B cell (primary cell): ENCODE measurements at regions not wholly inside any gene's neighbourhood (a gene's known extent, or its start where the extent isn't known, plus 50 kb on each side); places are given as distances from the start of the nearest gene placed in this dataset.

Experiments used
- ATAC-seq: fragments of 200-7000 bp; cut with Tn5 transposase; one replicate; pipeline ENCODE4 v1.10.0; 2021; ENCODE audit warnings: low read depth, mild to moderate bottlenecking, moderate number of reproducible peaks, moderate library complexity
- CTCF ChIA-PET: fragments of 350-600 bp; sonication (Branson Sonifier 250); formaldehyde crosslinking; loops from one replicate; lab custom pipeline; 2021; ENCODE audit warnings: antibody characterized with exemption, inconsistent platforms; lab: Charles Lee
- POLR2A ChIA-PET: fragments of 350-600 bp; sonication (Branson Sonifier 250); formaldehyde crosslinking; loops from one replicate; lab custom pipeline; 2021; ENCODE audit warnings: antibody characterized with exemption; lab: Charles Lee
- DNase-seq: peaks from one replicate; pipeline ENCODE4 v3.0.0; 2013
- H2AFZ ChIP-seq: 2 replicates; pipeline ENCODE4 v1.6.1; 2012; ENCODE audit warnings: mild to moderate bottlenecking, low read depth, low read length; ENCODE audit not compliant: insufficient read depth, poor library complexity, severe bottlenecking
- H3K27ac ChIP-seq, 2 donors: 1 replicate in 1 of 2; 2 replicates in 1 of 2; pipeline ENCODE4 v1.5.1; 2012 to 2013; ENCODE audit warnings: low read length in 2 of 2, mild to moderate bottlenecking in 2 of 2, moderate library complexity in 1 of 2
- H3K27me3 ChIP-seq, 4 experiments: fragments of 200-600 bp in 1 of 4; sonication (generic) in 1 of 4; replicated peaks in 1 of 4; 1 replicate in 2 of 4; 2 replicates in 2 of 4; pipeline versions ENCODE4 v1.6.1 to v1.7.0; 2013 to 2016; ENCODE audit warnings: low read length in 3 of 4, mild to moderate bottlenecking in 2 of 4, mixed read lengths in 1 of 4, moderate library complexity in 1 of 4; ENCODE audit not compliant: insufficient read depth in 4 of 4, control insufficient read depth in 3 of 4; ENCODE audit errors: control extremely low read depth in 1 of 4
- H3K36me3 ChIP-seq, 2 experiments: replicated peaks in 1 of 2; 1 replicate in 1 of 2; 2 replicates in 1 of 2; pipeline versions ENCODE4 v1.6.1 to v1.7.1; 2013; ENCODE audit warnings: low read length in 1 of 2; ENCODE audit not compliant: insufficient read depth in 2 of 2, control insufficient read depth in 1 of 2; ENCODE audit errors: control extremely low read depth in 1 of 2, extremely low read depth in 1 of 2
- H3K4me1 ChIP-seq, 2 donors: fragments of 200-600 bp in 1 of 2; sonication (generic) in 1 of 2; 1 replicate in 1 of 2; 2 replicates in 1 of 2; pipeline versions ENCODE4 v1.5.1 to v1.6.1; 2013 to 2017; ENCODE audit warnings: low read length in 2 of 2; ENCODE audit not compliant: control insufficient read depth in 2 of 2, insufficient read depth in 2 of 2
- H3K4me2 ChIP-seq: replicated peaks from 2 replicates; pipeline ENCODE3; 2012; ENCODE audit warnings: mild to moderate bottlenecking, low read depth, low read length; ENCODE audit not compliant: poor library complexity, severe bottlenecking
- H3K4me3 ChIP-seq, 5 experiments: fragments of 200-600 bp in 1 of 5; sonication (generic) in 1 of 5; 1 replicate in 3 of 5; 2 replicates in 2 of 5; pipeline versions ENCODE4 v1.5.1 to v1.7.0; 2011 to 2016; ENCODE audit warnings: low read length in 4 of 5, mild to moderate bottlenecking in 4 of 5, low read depth in 2 of 5, control low read depth in 1 of 5, moderate library complexity in 1 of 5; ENCODE audit not compliant: insufficient read depth in 1 of 5; ENCODE audit errors: control extremely low read depth in 1 of 5, extremely low read depth in 1 of 5
- H3K79me2 ChIP-seq: fragments of 200-600 bp; sonication (generic); one replicate; pipeline ENCODE4 v1.6.0; 2016; ENCODE audit warnings: low read length; ENCODE audit not compliant: control insufficient read depth, insufficient read depth
- H3K9ac ChIP-seq: fragments of 200-600 bp; sonication (generic); 2 replicates; pipeline ENCODE4 v1.6.1; 2017; ENCODE audit warnings: mild to moderate bottlenecking, low read length, moderate library complexity
- H3K9me3 ChIP-seq, 3 donors: one replicate each; pipeline versions ENCODE4 v1.6.1 to v1.7.1; 2013; ENCODE audit warnings: low read length in 2 of 3; ENCODE audit not compliant: control insufficient read depth in 2 of 3, insufficient read depth in 1 of 3; ENCODE audit errors: control extremely low read depth in 1 of 3
- H4K20me1 ChIP-seq: 2 replicates; pipeline ENCODE4 v1.6.0; 2012; ENCODE audit warnings: mild to moderate bottlenecking, low read length; ENCODE audit not compliant: insufficient read depth, control insufficient read depth, poor library complexity, severe bottlenecking
- H3K27ac Mint-ChIP-seq: one replicate; pipeline ENCODE4 v1.8.0; 2021; ENCODE audit warnings: mixed read lengths
- H3K27me3 Mint-ChIP-seq: one replicate; pipeline ENCODE4 v1.8.0; 2021; ENCODE audit warnings: mixed read lengths
- H3K4me1 Mint-ChIP-seq: one replicate; pipeline ENCODE4 v1.8.0; 2021; ENCODE audit warnings: mixed read lengths
- H3K4me3 Mint-ChIP-seq: one replicate; pipeline ENCODE4 v1.8.0; 2021; ENCODE audit warnings: mixed read lengths
- H3K9me3 Mint-ChIP-seq: one replicate; pipeline ENCODE4 v1.8.0; 2022; ENCODE audit warnings: mixed read lengths; ENCODE audit not compliant: insufficient read depth
- EZH2 ChIP-seq: IDR thresholded peaks from 2 replicates; pipeline ENCODE4 v1.6.1; 2012; ENCODE audit warnings: borderline replicate concordance, low read depth, mild to moderate bottlenecking, moderate library complexity, low read length; ENCODE audit not compliant: insufficient read depth, poor library complexity, severe bottlenecking
- WGBS: methylation state at CpG from one replicate; pipeline ENCODE4 v1.1.5; 2013; ENCODE audit warnings: missing lambda C conversion rate; ENCODE audit not compliant: insufficient coverage; 5-methylcytosine and 5-hydroxymethylcytosine counted together
- intact Hi-C: fragments of 100-400 bp; cut with micrococcal nuclease; formaldehyde crosslinking; loops from one replicate; pipeline ENCODE4 v1.10.0; 2022
- TF ChIP-seq, protein P1 (sequence below): fragments of 200-600 bp; IDR thresholded peaks from one replicate; pipeline ENCODE4 v1.8.0; 2022; ENCODE audit warnings: antibody characterized with exemption, mild to moderate bottlenecking

DNA sequence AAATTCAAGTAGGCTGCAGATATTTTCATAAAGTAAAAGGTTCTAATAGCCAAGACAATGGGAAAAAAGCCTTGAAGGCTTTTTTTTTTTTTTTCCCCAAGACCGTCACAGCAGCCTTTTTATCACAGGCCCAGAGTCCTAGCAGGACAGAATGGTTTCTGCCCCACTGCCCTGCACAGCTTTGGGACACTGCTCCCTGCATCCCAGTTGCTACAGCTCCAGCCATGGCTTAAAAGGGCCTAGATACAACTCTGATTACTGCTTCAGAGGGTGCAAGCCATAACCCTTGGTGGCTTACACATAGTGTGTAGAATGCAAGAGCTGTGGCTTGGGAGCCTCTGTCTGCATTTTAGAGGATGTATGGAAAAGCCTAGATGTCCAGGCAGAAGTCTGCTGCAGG is 1362.8 kb downstream of the SLITRK5 start:
- ATAC-seq (no peak), DNase-seq (no peak)
- intact Hi-C loops: no loop called here
- H3K9me3 ChIP-seq: peaks cover 2 to 6% (median 5%) of the 10 kb centered on the region in 3 donors
- no peak overlapping the region for H3K27ac ChIP-seq
- H3K4me1 Mint-ChIP-seq: no peaks in the 10 kb centered on the region
- no peak overlapping the region for H3K4me3 Mint-ChIP-seq
- ChIA-PET POLR2A (no interaction called here), CTCF (no interaction called here)
- no peak overlapping the region for H3K9ac ChIP-seq
- WGBS: 88% methylated on average over 1 of the region's 1 CpG
- no peaks in the 10 kb centered on the region for H3K27me3 ChIP-seq
- no peaks in the 10 kb centered on the region for H3K27me3 Mint-ChIP-seq
- H3K27ac Mint-ChIP-seq: no peak overlapping the region
- H4K20me1 ChIP-seq: no peaks in the 10 kb centered on the region
- H3K79me2 ChIP-seq: no peaks in the 10 kb centered on the region
- no peak for TF ChIP-seq EZH2
- TF ChIP-seq, protein P1, sequence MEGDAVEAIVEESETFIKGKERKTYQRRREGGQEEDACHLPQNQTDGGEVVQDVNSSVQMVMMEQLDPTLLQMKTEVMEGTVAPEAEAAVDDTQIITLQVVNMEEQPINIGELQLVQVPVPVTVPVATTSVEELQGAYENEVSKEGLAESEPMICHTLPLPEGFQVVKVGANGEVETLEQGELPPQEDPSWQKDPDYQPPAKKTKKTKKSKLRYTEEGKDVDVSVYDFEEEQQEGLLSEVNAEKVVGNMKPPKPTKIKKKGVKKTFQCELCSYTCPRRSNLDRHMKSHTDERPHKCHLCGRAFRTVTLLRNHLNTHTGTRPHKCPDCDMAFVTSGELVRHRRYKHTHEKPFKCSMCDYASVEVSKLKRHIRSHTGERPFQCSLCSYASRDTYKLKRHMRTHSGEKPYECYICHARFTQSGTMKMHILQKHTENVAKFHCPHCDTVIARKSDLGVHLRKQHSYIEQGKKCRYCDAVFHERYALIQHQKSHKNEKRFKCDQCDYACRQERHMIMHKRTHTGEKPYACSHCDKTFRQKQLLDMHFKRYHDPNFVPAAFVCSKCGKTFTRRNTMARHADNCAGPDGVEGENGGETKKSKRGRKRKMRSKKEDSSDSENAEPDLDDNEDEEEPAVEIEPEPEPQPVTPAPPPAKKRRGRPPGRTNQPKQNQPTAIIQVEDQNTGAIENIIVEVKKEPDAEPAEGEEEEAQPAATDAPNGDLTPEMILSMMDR: no peak
- no peaks in the 10 kb centered on the region for H3K4me1 ChIP-seq
- no peak overlapping the region for H3K4me2 ChIP-seq
- H3K36me3 ChIP-seq: no peaks in the 10 kb centered on the region
- no peak overlapping the region for H2AFZ ChIP-seq
- no peak overlapping the region for H3K4me3 ChIP-seq
- H3K9me3 Mint-ChIP-seq: peaks cover 7% of the 10 kb centered on the region

DNA sequence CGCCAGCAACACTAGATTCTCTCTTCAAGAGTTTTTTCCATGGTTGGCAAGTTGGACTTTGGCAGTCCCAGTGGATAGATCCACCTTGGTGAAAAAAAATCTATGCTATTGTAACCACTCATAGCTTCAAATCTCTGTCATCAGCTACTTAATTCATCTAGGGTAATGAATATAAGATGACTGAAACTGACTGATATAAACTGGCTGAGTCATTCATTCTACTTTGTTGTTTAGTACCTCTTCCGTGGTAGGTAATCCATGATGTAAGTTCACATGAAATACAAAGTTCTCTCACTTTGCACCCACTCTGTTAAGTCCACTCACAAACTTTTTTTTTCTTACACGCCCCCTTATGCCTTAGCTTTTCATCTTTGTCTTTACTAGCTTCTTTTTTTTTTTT is 1381.5 kb downstream of the SLITRK5 start:
- ChIA-PET CTCF (no interaction called here), POLR2A (no interaction called here)
- Mint-ChIP-seq H3K4me3 (no peak overlapping the region), H3K4me1 (no peaks in the 10 kb centered on the region), H3K9me3 (peaks cover 3% of the 10 kb centered on the region), H3K27me3 (no peaks in the 10 kb centered on the region), H3K27ac (no peak overlapping the region)
- DNase-seq: no peak
- Histone ChIP-seq H3K27me3 (no peaks in the 10 kb centered on the region), H3K4me3 (no peak overlapping the region), H3K4me2 (no peak overlapping the region), H2AFZ (no peak overlapping the region), H3K9ac (no peak overlapping the region), H3K4me1 (no peaks in the 10 kb centered on the region), H4K20me1 (no peaks in the 10 kb centered on the region), H3K27ac (no peak overlapping the region), H3K36me3 (no peaks in the 10 kb centered on the region), H3K9me3 (peaks cover 0 to 1% (median 0%) of the 10 kb centered on the region in 3 donors), H3K79me2 (no peaks in the 10 kb centered on the region)
- intact Hi-C loops: no loop called here
- WGBS: 80% methylated on average over 1 of the region's 3 CpGs
- TF ChIP-seq EZH2: no peak
- TF ChIP-seq, protein P1: no peak
- no peak for ATAC-seq
